Ishikawa (cell line): ENCODE measurements at regions not wholly inside any gene's neighbourhood (a gene's known extent, or its start where the extent isn't known, plus 50 kb on each side); places are given as distances from the start of the nearest gene placed in this dataset.

Source experiments
- CEBPB ChIP-seq: IDR thresholded peaks from 2 replicates; pipeline ENCODE4 v1.6.1; 2012
- CREB1 ChIP-seq: IDR thresholded peaks from 2 replicates; pipeline ENCODE4 v1.6.1; 2012; ENCODE audit warnings: low read depth
- EGR1 ChIP-seq: IDR thresholded peaks from 2 replicates; pipeline ENCODE4 v1.6.1; 2012
- EP300 ChIP-seq: IDR thresholded peaks from 2 replicates; pipeline ENCODE4 v1.6.1; 2012; ENCODE audit warnings: borderline replicate concordance
- FOXM1 ChIP-seq: IDR thresholded peaks from 2 replicates; pipeline ENCODE4 v1.6.1; 2012; ENCODE audit warnings: low read depth, borderline replicate concordance
- NFIC ChIP-seq: IDR thresholded peaks from 2 replicates; pipeline ENCODE4 v1.6.1; 2012
- RAD21 ChIP-seq: IDR thresholded peaks from 2 replicates; pipeline ENCODE4 v1.6.1; 2012; ENCODE audit warnings: low read depth
- REST ChIP-seq: IDR thresholded peaks from 2 replicates; pipeline ENCODE4 v1.6.1; 2012; ENCODE audit warnings: low read depth, mild to moderate bottlenecking
- TAF1 ChIP-seq: IDR thresholded peaks from 2 replicates; pipeline ENCODE4 v1.6.1; 2012; ENCODE audit warnings: low read depth, mild to moderate bottlenecking
- TEAD4 ChIP-seq: IDR thresholded peaks from 2 replicates; pipeline ENCODE4 v1.6.1; 2012
- YY1 ChIP-seq: IDR thresholded peaks from 2 replicates; pipeline ENCODE4 v1.6.1; 2012; ENCODE audit warnings: low read depth
- ZBTB7A ChIP-seq: IDR thresholded peaks from 2 replicates; pipeline ENCODE4 v1.6.1; 2012; ENCODE audit warnings: low read depth
- TF ChIP-seq, protein P1 (sequence below): IDR thresholded peaks from 2 replicates; pipeline ENCODE4 v1.6.1; 2012
- TF ChIP-seq, protein P2 (sequence below): IDR thresholded peaks from 2 replicates; pipeline ENCODE4 v1.6.1; 2012

DNA sequence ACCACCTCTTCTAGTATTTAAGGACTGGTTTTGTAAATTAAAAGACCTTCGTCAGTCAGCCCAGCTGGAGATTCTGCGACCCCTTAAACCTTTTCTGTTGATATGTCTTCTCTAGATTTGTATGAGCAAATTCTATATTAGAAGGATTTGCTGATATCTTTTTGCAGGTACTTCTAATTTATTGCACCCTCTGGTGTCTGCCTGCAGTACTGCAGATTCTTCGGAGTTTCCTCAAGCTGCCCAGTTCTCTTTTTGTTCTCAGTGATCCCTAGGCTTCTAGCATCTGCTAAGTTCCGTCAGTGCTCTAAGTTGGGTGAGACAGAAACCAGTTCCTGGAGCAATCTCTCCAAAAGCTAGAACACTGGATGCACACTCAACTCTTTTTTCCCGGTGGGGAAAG, 545.2 kb downstream of the C4orf33 start:
- TF ChIP-seq CEBPB, result no peak
- no peak for TF ChIP-seq EP300
- TF ChIP-seq, protein P1, sequence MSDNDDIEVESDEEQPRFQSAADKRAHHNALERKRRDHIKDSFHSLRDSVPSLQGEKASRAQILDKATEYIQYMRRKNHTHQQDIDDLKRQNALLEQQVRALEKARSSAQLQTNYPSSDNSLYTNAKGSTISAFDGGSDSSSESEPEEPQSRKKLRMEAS, result no peak
- no peak for TF ChIP-seq EGR1
- TF ChIP-seq YY1, result no peak
- no peak for TF ChIP-seq TEAD4
- TF ChIP-seq CREB1, result no peak
- no peak for TF ChIP-seq ZBTB7A
- TF ChIP-seq REST, result no peak
- no peak for TF ChIP-seq NFIC
- peak; percentile 71 for TF ChIP-seq RAD21
- TF ChIP-seq, protein P2, sequence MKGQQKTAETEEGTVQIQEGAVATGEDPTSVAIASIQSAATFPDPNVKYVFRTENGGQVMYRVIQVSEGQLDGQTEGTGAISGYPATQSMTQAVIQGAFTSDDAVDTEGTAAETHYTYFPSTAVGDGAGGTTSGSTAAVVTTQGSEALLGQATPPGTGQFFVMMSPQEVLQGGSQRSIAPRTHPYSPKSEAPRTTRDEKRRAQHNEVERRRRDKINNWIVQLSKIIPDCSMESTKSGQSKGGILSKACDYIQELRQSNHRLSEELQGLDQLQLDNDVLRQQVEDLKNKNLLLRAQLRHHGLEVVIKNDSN, result no peak
- no peak for TF ChIP-seq TAF1
- TF ChIP-seq FOXM1, result no peak
